ENCODE measurements at regions not wholly inside any gene's neighbourhood (a gene's known extent, or its start where the extent isn't known, plus 50 kb on each side); places are given as distances from the start of the nearest gene placed in this dataset.

- TF ChIP-seq CTCF (IDR thresholded peaks at IDR 0.05) (no peak), POLR2A (IDR thresholded peaks at IDR 0.05) (no peak), POLR2AphosphoS5 (IDR thresholded peaks at IDR 0.05) (no peak), EP300 (IDR thresholded peaks at IDR 0.05; ENCODE audit: low read depth) (no peak)
These were observed 317.3 kb upstream of the PDE4D start for GRCh38 chr5:60210810-60211209.

Measured in transverse colon (tissue), 4 donors.